WTC11 (cell line): ENCODE measurements at regions not wholly inside any gene's neighbourhood (a gene's known extent, or its start where the extent isn't known, plus 50 kb on each side); places are given as distances from the start of the nearest gene placed in this dataset.

Source experiments
- ATAC-seq: fragments of 200-7000 bp; cut with Tn5 transposase; 2 replicates; pipeline ENCODE4 v1.10.0; 2021; ENCODE audit warnings: mild to moderate bottlenecking, moderate library complexity
- CTCF ChIA-PET: fragments of 300-600 bp; sonication (Branson Sonifier 250); formaldehyde crosslinking; loops from one replicate; lab custom pipeline; 2021; ENCODE audit warnings: antibody characterized with exemption; lab: Charles Lee
- POLR2A ChIA-PET: fragments of 350-600 bp; sonication (Branson Sonifier 250); formaldehyde crosslinking; loops from one replicate; lab custom pipeline; 2021; ENCODE audit warnings: antibody characterized with exemption; lab: Charles Lee
- DNase-seq: peaks from one replicate; pipeline ENCODE4 v3.0.0; 2021; ENCODE audit warnings: low spot score
- H3K27ac Mint-ChIP-seq: 2 replicates; pipeline ENCODE4 v1.8.0; 2021; ENCODE audit warnings: mixed read lengths
- H3K27me3 Mint-ChIP-seq: 2 replicates; pipeline ENCODE4 v1.8.0; 2021; ENCODE audit warnings: low read depth, mild to moderate bottlenecking, moderate library complexity, mixed read lengths
- H3K36me3 Mint-ChIP-seq: 2 replicates; pipeline ENCODE4 v1.8.0; 2021; ENCODE audit warnings: mixed read lengths
- H3K4me1 Mint-ChIP-seq: 2 replicates; pipeline ENCODE4 v1.8.0; 2022; ENCODE audit warnings: mixed read lengths
- H3K4me3 Mint-ChIP-seq: 2 replicates; pipeline ENCODE4 v1.8.0; 2021; ENCODE audit warnings: mild to moderate bottlenecking, moderate library complexity, mixed read lengths
- H3K9me3 Mint-ChIP-seq: 2 replicates; pipeline ENCODE4 v1.8.0; 2021; ENCODE audit warnings: mixed read lengths
- AR ChIP-seq: fragments of 250-450 bp; sonication (Bioruptor Pico); IDR thresholded peaks from 2 replicates; pipeline ENCODE4 v1.9.0; 2021; ENCODE audit warnings: mild to moderate bottlenecking
- CREM ChIP-seq: sonication (generic); formaldehyde crosslinking; IDR thresholded peaks from 2 replicates; pipeline ENCODE4 v1.8.1; 2022; ENCODE audit warnings: mild to moderate bottlenecking, missing genetic modification reagents, moderate library complexity
- E2F1 ChIP-seq: sonication (generic); formaldehyde crosslinking; IDR thresholded peaks from 2 replicates; pipeline ENCODE4 v1.8.0; 2022; ENCODE audit warnings: mild to moderate bottlenecking, missing genetic modification reagents
- EMX1 ChIP-seq: fragments of 250-450 bp; sonication (Bioruptor Pico); IDR thresholded peaks from 2 replicates; pipeline ENCODE4 v1.8.0; 2021; ENCODE audit warnings: mild to moderate bottlenecking
- ERG ChIP-seq: fragments of 250-450 bp; sonication (Bioruptor Pico); IDR thresholded peaks from 2 replicates; pipeline ENCODE4 v1.8.0; 2021; ENCODE audit warnings: mild to moderate bottlenecking
- GRHL2 ChIP-seq: fragments of 250-450 bp; sonication (Bioruptor Pico); IDR thresholded peaks from 2 replicates; pipeline ENCODE4 v1.8.0; 2022; ENCODE audit warnings: mild to moderate bottlenecking, moderate library complexity; ENCODE audit not compliant: insufficient replicate concordance, severe bottlenecking
- IRF2 ChIP-seq: sonication (generic); formaldehyde crosslinking; IDR thresholded peaks from 2 replicates; pipeline ENCODE4 v1.8.0; 2022; ENCODE audit warnings: low read depth, missing genetic modification reagents, borderline replicate concordance
- MYBL2 ChIP-seq: sonication (generic); formaldehyde crosslinking; IDR thresholded peaks from 2 replicates; pipeline ENCODE4 v1.8.1; 2023; ENCODE audit warnings: mild to moderate bottlenecking, moderate library complexity, missing genetic modification reagents
- NFATC4 ChIP-seq: fragments of 250-450 bp; sonication (Bioruptor Pico); IDR thresholded peaks from 2 replicates; pipeline ENCODE4 v1.9.0; 2021; ENCODE audit warnings: mild to moderate bottlenecking
- NFYB ChIP-seq: sonication (generic); formaldehyde crosslinking; conservative IDR thresholded peaks from 2 replicates; pipeline ENCODE4 v1.8.0; 2022; ENCODE audit warnings: low read depth, missing genetic modification reagents
- NR1H2 ChIP-seq: sonication (generic); formaldehyde crosslinking; IDR thresholded peaks from 2 replicates; pipeline ENCODE4 v1.9.0; 2021; ENCODE audit warnings: mild to moderate bottlenecking, moderate library complexity, missing genetic modification reagents
- NR2C2 ChIP-seq: sonication (generic); formaldehyde crosslinking; IDR thresholded peaks from 2 replicates; pipeline ENCODE4 v1.8.0; 2022; ENCODE audit warnings: mild to moderate bottlenecking, missing genetic modification reagents
- RELA ChIP-seq: sonication (generic); formaldehyde crosslinking; IDR thresholded peaks from 2 replicates; pipeline ENCODE4 v1.8.1; 2022; ENCODE audit warnings: missing genetic modification reagents, mild to moderate bottlenecking, borderline replicate concordance
- SMAD3 ChIP-seq: sonication (generic); formaldehyde crosslinking; IDR thresholded peaks from 2 replicates; pipeline ENCODE4 v1.8.0; 2022; ENCODE audit warnings: missing genetic modification reagents, mild to moderate bottlenecking, borderline replicate concordance
- SOX15 ChIP-seq: fragments of 250-450 bp; sonication (Bioruptor Pico); IDR thresholded peaks from 2 replicates; pipeline ENCODE4 v1.9.0; 2021; ENCODE audit warnings: mild to moderate bottlenecking
- ZBTB43 ChIP-seq: sonication (generic); formaldehyde crosslinking; IDR thresholded peaks from 2 replicates; pipeline ENCODE4 v1.8.1; 2023; ENCODE audit warnings: mild to moderate bottlenecking, missing genetic modification reagents
- ZNF121 ChIP-seq: sonication (generic); formaldehyde crosslinking; IDR thresholded peaks from 2 replicates; pipeline ENCODE4 v1.8.0; 2023; ENCODE audit warnings: missing genetic modification reagents
- ZNF232 ChIP-seq: sonication (generic); formaldehyde crosslinking; IDR thresholded peaks from 2 replicates; pipeline ENCODE4 v1.8.0; 2022; ENCODE audit warnings: mild to moderate bottlenecking, missing genetic modification reagents
- ZNF317 ChIP-seq: sonication (generic); formaldehyde crosslinking; IDR thresholded peaks from 2 replicates; pipeline ENCODE4 v1.8.1; 2023; ENCODE audit warnings: low read depth, mild to moderate bottlenecking, moderate library complexity, missing genetic modification reagents, borderline replicate concordance

GRCh38 chr16:6363896-6364607 lies 968.6 kb upstream of the RBFOX1 start:
- no peak for ATAC-seq
- no peak for DNase-seq
- Mint-ChIP-seq H3K36me3 (peaks cover 70% of the 10 kb centered on the region), H3K27me3 (peaks cover 5% of the 10 kb centered on the region), H3K4me1 (no peaks in the 10 kb centered on the region), H3K27ac (no peak overlapping the region), H3K4me3 (no peak overlapping the region), H3K9me3 (peaks cover 84% of the 10 kb centered on the region)
- CTCF ChIA-PET: no interaction called here
- TF ChIP-seq RELA (CRISPR knock-in tag): no peak
- TF ChIP-seq EMX1 (CRISPR knock-in tag): no peak
- no peak for TF ChIP-seq ZBTB43 (CRISPR knock-in tag)
- no peak for TF ChIP-seq NFATC4 (CRISPR knock-in tag)
- no peak for TF ChIP-seq ZNF121 (CRISPR knock-in tag)
- TF ChIP-seq NFYB: no peak
- no peak for TF ChIP-seq AR
- no peak for TF ChIP-seq SOX15 (CRISPR knock-in tag)
- TF ChIP-seq NR1H2 (CRISPR knock-in tag): no peak
- no peak for TF ChIP-seq ZNF232 (CRISPR knock-in tag)
- no peak for TF ChIP-seq IRF2 (CRISPR knock-in tag)
- TF ChIP-seq SMAD3 (CRISPR knock-in tag): no peak
- TF ChIP-seq CREM: no peak
- no peak for TF ChIP-seq GRHL2 (CRISPR knock-in tag)
- no peak for TF ChIP-seq ERG (CRISPR knock-in tag)
- no peak for TF ChIP-seq NR2C2
- no peak for TF ChIP-seq E2F1 (CRISPR knock-in tag)
- no peak for TF ChIP-seq MYBL2 (CRISPR knock-in tag)
- POLR2A ChIA-PET: no interaction called here

GRCh38 chr16:6363396-6363795 lies 969.2 kb upstream of the RBFOX1 start:
- peaks cover 5% of the 10 kb centered on the region for H3K27me3 Mint-ChIP-seq

More at GRCh38 chr16:6363396-6363795, 969.2 kb upstream of the RBFOX1 start:
- no peak for ATAC-seq
- ChIA-PET CTCF (no interaction called here), POLR2A (no interaction called here)
- no peak overlapping the region for H3K27ac Mint-ChIP-seq
- H3K9me3 Mint-ChIP-seq: peaks cover 84% of the 10 kb centered on the region
- DNase-seq: no peak
- no peak for TF ChIP-seq ZNF317 (CRISPR knock-in tag)
- no peak overlapping the region for H3K4me3 Mint-ChIP-seq
- peaks cover 72% of the 10 kb centered on the region for H3K36me3 Mint-ChIP-seq
- no peaks in the 10 kb centered on the region for H3K4me1 Mint-ChIP-seq
